ENCODE measurements at regions not wholly inside any gene's neighbourhood (a gene's known extent, or its start where the extent isn't known, plus 50 kb on each side); places are given as distances from the start of the nearest gene placed in this dataset.

GRCh38 chr4:137390707-137391106, 141.6 kb downstream of the PCDH18 start:
- no peak for DNase-seq (ENCODE audit: low read depth, low spot score)
- in situ Hi-C loops (cut with HindIII; ENCODE audit: low pct_unique_long_range_greater_than_20kb, low sequenced_read_pairs) (no loop called here), intact Hi-C loops (cut with micrococcal nuclease; ENCODE audit: unreplicated experiment) (no loop called here)
- H3K27me3 ChIP-seq (ENCODE audit: control insufficient read depth, insufficient read depth, low read length) = no peaks in the 10 kb centered on the region
- no TSS peak for BruUV-seq (replicated peaks)
- TF ChIP-seq POLR2AphosphoS5 (IDR thresholded peaks at IDR 0.05; ENCODE audit: low read depth, low read length) = no peak
- TF ChIP-seq REST (IDR thresholded peaks at IDR 0.05; ENCODE audit: insufficient read depth in 1 of 2, low read depth in 2 of 2, low read length in 1 of 2) = no peak
- ChIA-PET CTCF (no interaction called here), POLR2A (no interaction called here)
- no peak overlapping the region for H3K4me3 ChIP-seq (ENCODE audit: low read depth in 2 of 2, low read length in 2 of 2)
- no peak for ATAC-seq
- H3K9me3 ChIP-seq (ENCODE audit: control insufficient read depth, insufficient read depth, low read depth, low read length) = no peaks in the 10 kb centered on the region
- H3K36me3 ChIP-seq (ENCODE audit: control insufficient read depth, insufficient read depth, low read length) = no peaks in the 10 kb centered on the region
- H3K4me1 ChIP-seq (ENCODE audit: control insufficient read depth, insufficient read depth, low read length) = no peaks in the 10 kb centered on the region
- H3K27ac ChIP-seq (ENCODE audit: low read length) = no peak overlapping the region

DNA sequence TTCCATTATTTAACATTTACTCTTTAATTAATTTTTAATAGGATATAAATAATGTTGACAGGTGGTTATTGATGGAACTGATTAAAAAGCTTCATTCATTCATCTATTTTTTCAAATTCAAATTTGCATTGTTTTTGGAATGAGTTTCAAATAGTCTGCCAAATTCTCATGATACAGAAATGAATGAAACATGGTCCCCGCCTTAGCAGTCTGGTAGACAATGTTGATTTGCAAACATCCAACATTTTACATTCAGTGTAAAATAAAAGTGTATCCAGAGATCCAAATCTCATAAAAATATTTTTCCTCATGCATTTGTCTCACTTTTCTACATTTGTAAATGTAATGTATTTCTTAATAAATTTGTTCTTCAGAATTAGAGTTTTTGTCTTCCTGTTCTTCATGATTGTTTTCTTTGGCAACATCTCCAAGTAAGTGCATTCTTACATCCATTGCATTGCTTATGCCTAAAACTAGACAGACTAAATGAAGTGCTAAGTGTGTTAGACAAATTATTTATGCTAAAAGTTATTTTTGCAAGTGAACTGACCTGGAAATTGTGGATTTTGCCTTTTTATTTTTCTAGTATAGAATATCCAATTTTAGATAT, 142.3 kb downstream of the PCDH18 start:
- no peak for TF ChIP-seq REST (IDR thresholded peaks at IDR 0.05; ENCODE audit: insufficient read depth in 1 of 2, low read depth in 2 of 2, low read length in 1 of 2)
- no peak for TF ChIP-seq TCF7L2 (IDR thresholded peaks at IDR 0.05; ENCODE audit: low read depth, low read length)
- TF ChIP-seq POLR2AphosphoS5 (IDR thresholded peaks at IDR 0.05; ENCODE audit: low read depth, low read length) = no peak
- no peak for TF ChIP-seq CTCF (IDR thresholded peaks at IDR 0.05)
- no peak for TF ChIP-seq SIN3A (IDR thresholded peaks at IDR 0.05; ENCODE audit: borderline replicate concordance, insufficient read depth, low read depth, low read length)
- POLR2A ChIA-PET = no interaction called here
- BruUV-seq (replicated peaks) = no TSS peak
- Histone ChIP-seq H3K4me3 (ENCODE audit: low read depth in 2 of 2, low read length in 2 of 2) (no peak overlapping the region), H3K36me3 (ENCODE audit: control insufficient read depth, insufficient read depth, low read length) (no peaks in the 10 kb centered on the region), H3K9me3 (ENCODE audit: control insufficient read depth, insufficient read depth, low read depth, low read length) (no peaks in the 10 kb centered on the region), H3K27me3 (ENCODE audit: control insufficient read depth, insufficient read depth, low read length) (no peaks in the 10 kb centered on the region), H3K27ac (ENCODE audit: low read length) (no peak overlapping the region), H3K4me1 (ENCODE audit: control insufficient read depth, insufficient read depth, low read length) (no peaks in the 10 kb centered on the region)
- CTCF ChIA-PET = no interaction called here
- ATAC-seq (no peak), DNase-seq (ENCODE audit: low read depth, low spot score) (no peak)
- intact Hi-C loops (cut with micrococcal nuclease; ENCODE audit: unreplicated experiment) (no loop called here), in situ Hi-C loops (cut with HindIII; ENCODE audit: low pct_unique_long_range_greater_than_20kb, low sequenced_read_pairs) (no loop called here)

Data from Panc1 (cell line).